SK-N-SH (cell line): ENCODE measurements at regions not wholly inside any gene's neighbourhood (a gene's known extent, or its start where the extent isn't known, plus 50 kb on each side); places are given as distances from the start of the nearest gene placed in this dataset.

Experiments used
- EP300 ChIP-seq, 2 experiments: IDR thresholded peaks; 2 replicates each; pipeline versions ENCODE4 v1.4.0 to v1.6.1; 2012; ENCODE audit warnings: borderline replicate concordance in 1 of 2, low read depth in 1 of 2, low read length in 1 of 2
- GATA2 ChIP-seq: sonication (generic); formaldehyde crosslinking; IDR thresholded peaks from 2 replicates; pipeline ENCODE4 v1.5.0; 2020; ENCODE audit warnings: mild to moderate bottlenecking, missing genetic modification reagents
- MXI1 ChIP-seq: IDR thresholded peaks from 2 replicates; pipeline ENCODE4 v1.6.1; 2012; ENCODE audit warnings: mild to moderate bottlenecking, low read depth, low read length, improper control_type of control experiment
- NRF1 ChIP-seq: IDR thresholded peaks from 2 replicates; pipeline ENCODE4 v1.6.1; 2012; ENCODE audit warnings: low read depth, mild to moderate bottlenecking, low read length
- SMC3 ChIP-seq: IDR thresholded peaks from 2 replicates; pipeline ENCODE4 v1.6.1; 2012; ENCODE audit warnings: low read depth, low read length, improper control_type of control experiment
- TF ChIP-seq, protein P1 (sequence below): IDR thresholded peaks from 2 replicates; pipeline ENCODE4 v1.4.0; 2012; ENCODE audit warnings: low read depth
- TF ChIP-seq, protein P2 (sequence below): fragments of 200-600 bp; sonication (generic); IDR thresholded peaks from 2 replicates; pipeline ENCODE4 v1.6.1; 2017; ENCODE audit warnings: antibody characterized with exemption, mild to moderate bottlenecking, moderate library complexity
- TF ChIP-seq, protein P3 (sequence below): IDR thresholded peaks from 2 replicates; pipeline ENCODE4 v1.6.1; 2012; ENCODE audit warnings: mild to moderate bottlenecking, low read depth, low read length, moderate library complexity

DNA sequence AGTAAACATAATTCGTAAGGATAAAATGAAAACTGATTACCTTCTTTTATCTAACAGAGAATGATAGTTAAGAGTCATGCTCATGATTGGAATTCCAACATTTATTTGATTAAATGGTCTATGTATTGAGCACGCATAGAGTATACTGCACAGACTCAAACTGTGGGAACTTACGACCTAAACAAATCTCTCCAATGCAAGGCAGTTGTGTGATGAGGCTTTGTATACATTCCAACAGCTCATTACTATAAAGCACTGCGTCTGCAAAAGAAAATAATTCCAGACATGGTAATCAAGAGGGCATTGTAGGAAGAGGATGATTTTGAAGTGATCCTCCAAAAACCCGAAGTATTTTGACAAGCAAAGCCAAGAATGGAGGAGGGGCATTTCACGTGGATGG, 169.5 kb downstream of the NUFIP1 start:
- TF ChIP-seq, protein P1, sequence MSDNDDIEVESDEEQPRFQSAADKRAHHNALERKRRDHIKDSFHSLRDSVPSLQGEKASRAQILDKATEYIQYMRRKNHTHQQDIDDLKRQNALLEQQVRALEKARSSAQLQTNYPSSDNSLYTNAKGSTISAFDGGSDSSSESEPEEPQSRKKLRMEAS: no peak
- TF ChIP-seq, protein P2, sequence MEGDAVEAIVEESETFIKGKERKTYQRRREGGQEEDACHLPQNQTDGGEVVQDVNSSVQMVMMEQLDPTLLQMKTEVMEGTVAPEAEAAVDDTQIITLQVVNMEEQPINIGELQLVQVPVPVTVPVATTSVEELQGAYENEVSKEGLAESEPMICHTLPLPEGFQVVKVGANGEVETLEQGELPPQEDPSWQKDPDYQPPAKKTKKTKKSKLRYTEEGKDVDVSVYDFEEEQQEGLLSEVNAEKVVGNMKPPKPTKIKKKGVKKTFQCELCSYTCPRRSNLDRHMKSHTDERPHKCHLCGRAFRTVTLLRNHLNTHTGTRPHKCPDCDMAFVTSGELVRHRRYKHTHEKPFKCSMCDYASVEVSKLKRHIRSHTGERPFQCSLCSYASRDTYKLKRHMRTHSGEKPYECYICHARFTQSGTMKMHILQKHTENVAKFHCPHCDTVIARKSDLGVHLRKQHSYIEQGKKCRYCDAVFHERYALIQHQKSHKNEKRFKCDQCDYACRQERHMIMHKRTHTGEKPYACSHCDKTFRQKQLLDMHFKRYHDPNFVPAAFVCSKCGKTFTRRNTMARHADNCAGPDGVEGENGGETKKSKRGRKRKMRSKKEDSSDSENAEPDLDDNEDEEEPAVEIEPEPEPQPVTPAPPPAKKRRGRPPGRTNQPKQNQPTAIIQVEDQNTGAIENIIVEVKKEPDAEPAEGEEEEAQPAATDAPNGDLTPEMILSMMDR: no peak
- TF ChIP-seq MXI1 (no peak), NRF1 (no peak), SMC3 (no peak), GATA2 (CRISPR knock-in tag) (no peak), EP300 (IDR thresholded peaks at IDR 0.05; ENCODE audit: borderline replicate concordance in 1 of 2, low read depth in 1 of 2, low read length in 1 of 2) (no peak)
- TF ChIP-seq, protein P3, sequence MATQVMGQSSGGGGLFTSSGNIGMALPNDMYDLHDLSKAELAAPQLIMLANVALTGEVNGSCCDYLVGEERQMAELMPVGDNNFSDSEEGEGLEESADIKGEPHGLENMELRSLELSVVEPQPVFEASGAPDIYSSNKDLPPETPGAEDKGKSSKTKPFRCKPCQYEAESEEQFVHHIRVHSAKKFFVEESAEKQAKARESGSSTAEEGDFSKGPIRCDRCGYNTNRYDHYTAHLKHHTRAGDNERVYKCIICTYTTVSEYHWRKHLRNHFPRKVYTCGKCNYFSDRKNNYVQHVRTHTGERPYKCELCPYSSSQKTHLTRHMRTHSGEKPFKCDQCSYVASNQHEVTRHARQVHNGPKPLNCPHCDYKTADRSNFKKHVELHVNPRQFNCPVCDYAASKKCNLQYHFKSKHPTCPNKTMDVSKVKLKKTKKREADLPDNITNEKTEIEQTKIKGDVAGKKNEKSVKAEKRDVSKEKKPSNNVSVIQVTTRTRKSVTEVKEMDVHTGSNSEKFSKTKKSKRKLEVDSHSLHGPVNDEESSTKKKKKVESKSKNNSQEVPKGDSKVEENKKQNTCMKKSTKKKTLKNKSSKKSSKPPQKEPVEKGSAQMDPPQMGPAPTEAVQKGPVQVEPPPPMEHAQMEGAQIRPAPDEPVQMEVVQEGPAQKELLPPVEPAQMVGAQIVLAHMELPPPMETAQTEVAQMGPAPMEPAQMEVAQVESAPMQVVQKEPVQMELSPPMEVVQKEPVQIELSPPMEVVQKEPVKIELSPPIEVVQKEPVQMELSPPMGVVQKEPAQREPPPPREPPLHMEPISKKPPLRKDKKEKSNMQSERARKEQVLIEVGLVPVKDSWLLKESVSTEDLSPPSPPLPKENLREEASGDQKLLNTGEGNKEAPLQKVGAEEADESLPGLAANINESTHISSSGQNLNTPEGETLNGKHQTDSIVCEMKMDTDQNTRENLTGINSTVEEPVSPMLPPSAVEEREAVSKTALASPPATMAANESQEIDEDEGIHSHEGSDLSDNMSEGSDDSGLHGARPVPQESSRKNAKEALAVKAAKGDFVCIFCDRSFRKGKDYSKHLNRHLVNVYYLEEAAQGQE: no peak
